HUES6 (cell line): ENCODE measurements at regions not wholly inside any gene's neighbourhood (a gene's known extent, or its start where the extent isn't known, plus 50 kb on each side); places are given as distances from the start of the nearest gene placed in this dataset.
"Not testable (repeated sequence)": the region's sequence is repeated elsewhere in the genome, so short reads cannot be mapped to it uniquely, and the experiment has no call there.

ENCODE experiments used
- H3K27ac ChIP-seq: 2 replicates; pipeline ENCODE4 v1.7.0; 2013; ENCODE audit warnings: low read depth, mild to moderate bottlenecking, low read length, inconsistent platforms
- H3K27me3 ChIP-seq: 2 replicates; pipeline ENCODE4 v1.6.1; 2013; ENCODE audit warnings: low read length; ENCODE audit not compliant: control insufficient read depth, insufficient read depth
- H3K36me3 ChIP-seq: 2 replicates; pipeline ENCODE4 v1.6.1; 2013; ENCODE audit warnings: low read length; ENCODE audit not compliant: control insufficient read depth, insufficient read depth
- H3K4me1 ChIP-seq: 2 replicates; pipeline ENCODE4 v1.6.1; 2013; ENCODE audit warnings: low read length; ENCODE audit not compliant: control insufficient read depth, insufficient read depth
- H3K4me3 ChIP-seq: 2 replicates; pipeline ENCODE4 v1.5.1; 2013; ENCODE audit warnings: low read depth, low read length
- H3K9ac ChIP-seq: one replicate; pipeline ENCODE4 v1.6.1; 2013; ENCODE audit warnings: mild to moderate bottlenecking, low read length
- H3K9me3 ChIP-seq: 2 replicates; pipeline ENCODE4 v1.6.1; 2013; ENCODE audit warnings: low read depth, low read length; ENCODE audit not compliant: control insufficient read depth, insufficient read depth

- H3K27ac ChIP-seq = no peak overlapping the region
- no peaks in the 10 kb centered on the region for H3K36me3 ChIP-seq
- no peaks in the 10 kb centered on the region for H3K27me3 ChIP-seq
- H3K4me1 ChIP-seq = no peaks in the 10 kb centered on the region
- no peak overlapping the region for H3K9ac ChIP-seq
- peaks cover 4% of the 10 kb centered on the region; the same call in 1 of the 2 replicates for H3K9me3 ChIP-seq
- no peak overlapping the region for H3K4me3 ChIP-seq
Observed at GRCh38 chr13:110980921-110981320, 66.1 kb upstream of the ANKRD10 start.

GRCh38 chr13:110979149-110979548, 64.3 kb upstream of the ANKRD10 start:
- H3K9me3 ChIP-seq, H3K27me3 ChIP-seq, H3K4me1 ChIP-seq, H3K36me3 ChIP-seq, H3K27ac ChIP-seq, H3K9ac ChIP-seq, H3K4me3 ChIP-seq: not testable (repeated sequence)

GRCh38 chr13:110978390-110978789, 63.5 kb upstream of the ANKRD10 start:
- no peaks in the 10 kb centered on the region for H3K27me3 ChIP-seq
- no peaks in the 10 kb centered on the region for H3K4me1 ChIP-seq
- no peak overlapping the region for H3K9ac ChIP-seq
- no peak overlapping the region for H3K27ac ChIP-seq
- H3K4me3 ChIP-seq = no peak overlapping the region
- peaks cover 4% of the 10 kb centered on the region; the same call in 1 of the 2 replicates for H3K9me3 ChIP-seq
- H3K36me3 ChIP-seq = no peaks in the 10 kb centered on the region

- peaks cover 7% of the 10 kb centered on the region; the same call in 1 of the 2 replicates for H3K9me3 ChIP-seq
Observed at GRCh38 chr13:110976785-110977184, 61.9 kb upstream of the ANKRD10 start.

GRCh38 chr13:110973007-110973700, 58.3 kb upstream of the ANKRD10 start:
- 0 out of 2 replicates have a peak, but pooled peaks cover 3% of the 10 kb centered on the region for H3K9me3 ChIP-seq
- H3K4me3 ChIP-seq = no peak overlapping the region
- H3K4me1 ChIP-seq = no peaks in the 10 kb centered on the region
- H3K27ac ChIP-seq = no peak overlapping the region
- H3K9ac ChIP-seq = no peak overlapping the region
- H3K27me3 ChIP-seq = no peaks in the 10 kb centered on the region
- no peaks in the 10 kb centered on the region for H3K36me3 ChIP-seq

More at GRCh38 chr13:110976785-110977184, 61.9 kb upstream of the ANKRD10 start:
- H3K27ac ChIP-seq = no peak overlapping the region
- no peaks in the 10 kb centered on the region for H3K4me1 ChIP-seq
- no peak overlapping the region for H3K4me3 ChIP-seq
- no peak overlapping the region for H3K9ac ChIP-seq
- no peaks in the 10 kb centered on the region for H3K36me3 ChIP-seq
- no peaks in the 10 kb centered on the region for H3K27me3 ChIP-seq

- no peaks in the 10 kb centered on the region for H3K27me3 ChIP-seq
- no peak overlapping the region for H3K9ac ChIP-seq
- H3K4me3 ChIP-seq = no peak overlapping the region
- 0 out of 2 replicates have a peak, but pooled peaks cover 3% of the 10 kb centered on the region for H3K9me3 ChIP-seq
- no peak overlapping the region for H3K27ac ChIP-seq
- no peaks in the 10 kb centered on the region for H3K36me3 ChIP-seq
- H3K4me1 ChIP-seq = no peaks in the 10 kb centered on the region
Observed at GRCh38 chr13:110971486-110971885, 56.6 kb upstream of the ANKRD10 start.

- not testable (repeated sequence) for H3K27me3 ChIP-seq, H3K27ac ChIP-seq, H3K4me3 ChIP-seq, H3K36me3 ChIP-seq, H3K4me1 ChIP-seq, H3K9ac ChIP-seq
- H3K9me3 ChIP-seq = peaks cover 23% of the 10 kb centered on the region
Observed at GRCh38 chr13:110967156-110967855, 52.4 kb upstream of the ANKRD10 start.

GRCh38 chr13:110965755-110966134, 50.9 kb upstream of the ANKRD10 start:
- Histone ChIP-seq H3K4me3 (no peak overlapping the region), H3K36me3 (no peaks in the 10 kb centered on the region), H3K4me1 (peaks cover 3% of the 10 kb centered on the region; the same call in 1 of the 2 replicates), H3K9ac (no peak overlapping the region), H3K27me3 (no peaks in the 10 kb centered on the region), H3K27ac (no peak overlapping the region), H3K9me3 (peaks cover 34% of the 10 kb centered on the region)

- Histone ChIP-seq H3K27me3 (no peaks in the 10 kb centered on the region), H3K9me3 (peaks cover 34% of the 10 kb centered on the region), H3K27ac (no peak overlapping the region), H3K4me1 (peaks cover 3% of the 10 kb centered on the region; the same call in 1 of the 2 replicates), H3K4me3 (no peak overlapping the region), H3K9ac (no peak overlapping the region), H3K36me3 (no peaks in the 10 kb centered on the region)
Observed at GRCh38 chr13:110965038-110965754, 50.3 kb upstream of the ANKRD10 start.
